ENCODE measurements at regions not wholly inside any gene's neighbourhood (a gene's known extent, or its start where the extent isn't known, plus 50 kb on each side); places are given as distances from the start of the nearest gene placed in this dataset.

DNA sequence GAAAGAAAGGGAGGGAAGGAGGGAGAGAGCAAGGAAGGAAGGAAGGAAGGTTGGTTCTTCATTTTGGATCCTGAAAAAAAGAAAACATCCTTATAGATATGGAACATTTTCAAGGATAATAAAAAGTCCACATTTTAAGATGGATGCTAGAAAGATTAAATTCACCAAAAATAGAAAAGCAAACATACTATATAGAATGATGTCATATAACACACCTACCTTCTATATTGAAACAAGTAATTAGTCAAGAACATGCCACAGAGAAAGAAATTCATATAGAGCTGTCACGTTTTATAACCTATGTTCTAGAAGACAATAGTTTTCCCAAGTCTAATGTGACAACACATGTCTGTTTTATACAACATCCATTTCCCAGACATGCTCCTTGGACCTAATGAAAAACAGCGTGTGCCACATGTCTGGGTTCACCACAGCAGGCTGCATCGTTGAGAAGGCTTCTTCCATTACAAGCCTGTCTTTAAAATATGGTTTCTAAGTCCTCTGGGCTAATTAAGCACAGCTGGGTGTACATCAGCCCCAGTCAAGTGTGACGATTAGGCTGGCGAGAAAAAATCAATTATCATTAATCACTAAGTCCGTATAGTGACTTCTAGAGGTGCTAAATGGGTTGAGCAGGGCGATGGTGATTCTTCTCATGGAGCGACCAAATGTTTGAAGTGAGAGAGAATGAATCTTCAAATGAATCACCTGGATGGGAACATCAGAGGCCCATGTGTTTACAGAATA lies 301.8 kb downstream of the TLE1 start:
- no peak for DNase-seq

DNA sequence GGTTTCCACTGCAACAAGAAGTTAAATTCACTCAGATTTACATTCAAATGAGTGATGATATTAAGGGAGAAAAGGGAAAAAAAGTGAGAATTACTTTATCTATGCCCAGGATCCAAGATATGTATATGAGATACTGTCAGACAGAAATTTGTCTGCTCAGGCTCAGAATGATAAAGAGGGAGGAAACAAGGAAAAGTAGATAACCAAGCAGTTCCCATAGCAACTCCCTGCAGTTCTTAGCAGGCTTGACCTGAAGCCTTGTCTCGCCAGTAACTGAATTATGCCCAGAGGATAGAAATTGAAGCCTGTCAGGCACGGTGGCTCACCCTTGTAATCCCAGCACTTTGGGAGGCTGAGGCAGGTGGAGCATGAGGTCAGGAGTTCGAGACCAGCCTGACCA lies 304.4 kb downstream of the TLE1 start:
- DNase-seq = no peak

DNA sequence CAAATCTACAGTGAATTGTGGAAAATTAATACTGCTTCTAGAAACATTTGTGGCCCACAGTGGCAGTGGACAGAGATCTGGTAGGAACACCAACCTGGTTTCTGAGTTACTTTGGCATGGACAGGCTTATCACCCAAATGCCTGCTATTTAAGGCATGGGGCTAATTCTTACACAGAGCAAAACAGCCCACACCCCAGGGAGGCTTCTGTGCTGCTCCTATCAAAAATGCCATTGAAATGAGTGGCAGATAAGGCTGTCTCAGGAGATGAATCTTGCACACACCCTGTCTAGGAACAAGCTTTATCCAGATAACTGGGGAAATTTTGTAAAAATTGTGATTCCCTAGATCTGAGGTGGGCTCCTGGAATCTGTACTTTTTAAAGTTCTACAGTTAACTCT lies 307.1 kb downstream of the TLE1 start:
- no peak for DNase-seq

DNA sequence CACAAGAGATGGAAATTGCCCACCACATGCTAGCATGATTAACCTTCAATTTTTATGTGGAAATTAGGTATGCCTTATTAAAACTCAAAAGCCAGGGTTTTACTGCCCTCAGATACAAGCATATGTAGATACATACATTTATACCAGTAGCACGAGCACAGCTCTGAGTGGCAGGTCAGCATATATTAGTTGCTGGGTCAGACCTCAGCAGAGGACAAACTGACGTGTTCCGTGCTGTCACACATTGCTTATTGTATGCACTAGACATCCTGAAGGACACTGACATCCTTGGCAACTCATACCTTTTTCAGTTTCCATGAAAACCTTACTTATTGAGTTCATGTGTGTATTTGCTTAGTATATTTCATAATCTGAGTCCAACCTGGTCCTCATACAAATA lies 307.7 kb downstream of the TLE1 start:
- no peak for DNase-seq

- DNase-seq = no peak
Measured at GRCh38 chr9:81380504-81381359, 308.6 kb downstream of the TLE1 start.

DNA sequence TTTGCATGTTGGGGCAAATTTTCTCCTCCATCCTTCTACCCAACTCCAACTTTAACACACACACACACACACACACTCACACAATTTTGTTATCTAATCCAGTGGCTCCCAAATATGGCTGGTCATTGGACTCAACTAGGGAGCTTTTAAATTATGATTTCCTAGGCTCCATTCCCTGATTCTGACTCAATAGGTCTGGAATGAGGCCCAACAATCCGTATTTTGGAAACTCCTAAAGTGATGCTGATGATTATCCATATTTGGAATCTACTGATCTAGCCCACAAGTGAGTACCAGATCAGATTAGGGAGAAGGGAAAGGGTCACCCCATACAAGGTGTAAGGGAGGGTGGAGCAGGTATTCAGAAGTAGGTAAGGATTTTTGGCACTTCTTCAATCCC lies 309.7 kb downstream of the TLE1 start:
- DNase-seq = no peak

GRCh38 chr9:81377921-81378320 lies 311.4 kb downstream of the TLE1 start:
- DNase-seq = no peak

DNA sequence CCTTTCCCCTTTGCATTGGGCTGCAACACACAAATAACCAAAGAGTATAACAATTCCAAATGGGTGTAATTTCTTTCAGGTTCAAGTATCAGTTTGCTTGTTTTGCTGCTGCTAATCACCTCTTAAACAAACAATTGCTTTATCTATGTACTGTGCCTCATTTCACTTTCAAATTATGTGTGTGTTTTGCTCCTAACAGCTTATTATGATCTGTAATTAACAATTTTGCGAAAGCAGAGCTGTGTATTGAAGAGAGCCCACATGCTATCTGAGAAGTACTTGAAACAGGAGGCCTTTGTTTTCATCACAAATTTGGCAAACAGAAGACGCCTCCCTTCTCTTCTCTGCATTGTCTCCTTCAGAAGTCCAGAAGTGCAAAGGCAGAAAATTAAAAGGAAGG lies 312.0 kb downstream of the TLE1 start:
- DNase-seq = no peak

- no peak for DNase-seq
Measured at GRCh38 chr9:81375187-81376100, 313.9 kb downstream of the TLE1 start.

DNA sequence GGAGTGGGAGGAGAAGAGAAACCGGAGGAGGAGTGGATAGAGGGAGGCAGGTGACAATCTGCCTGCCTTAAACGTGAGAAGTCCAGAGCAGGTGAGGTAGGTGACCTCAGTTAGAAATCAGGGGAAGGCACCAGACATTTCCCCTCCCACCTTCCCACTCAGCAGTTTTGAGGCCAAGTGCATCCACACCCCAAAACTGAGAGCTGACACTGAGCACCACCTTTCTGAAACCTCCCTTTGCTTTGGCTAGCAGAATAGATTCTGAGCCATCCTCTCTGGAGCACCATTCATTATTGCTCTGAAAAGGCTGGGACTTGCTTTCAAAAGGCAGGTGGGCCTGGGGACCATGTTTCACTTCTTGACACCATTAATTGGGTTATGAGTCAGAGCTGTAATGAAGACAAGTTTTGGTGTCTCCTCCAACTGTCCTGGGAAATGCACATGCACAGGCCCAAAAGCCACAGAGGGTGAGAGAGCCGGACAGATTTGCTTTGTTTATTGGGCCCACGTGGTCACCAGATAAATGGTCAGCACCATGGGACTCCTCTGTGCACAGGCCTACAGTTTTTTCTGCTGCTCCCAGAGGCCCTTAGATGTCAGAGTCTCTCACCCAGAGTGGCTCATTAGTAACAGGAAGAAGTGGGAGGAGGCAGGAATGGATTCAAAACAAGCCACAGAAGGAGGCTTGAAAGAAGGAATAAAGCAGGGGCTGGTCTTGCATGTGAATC lies 314.7 kb downstream of the TLE1 start:
- DNase-seq = no peak

DNA sequence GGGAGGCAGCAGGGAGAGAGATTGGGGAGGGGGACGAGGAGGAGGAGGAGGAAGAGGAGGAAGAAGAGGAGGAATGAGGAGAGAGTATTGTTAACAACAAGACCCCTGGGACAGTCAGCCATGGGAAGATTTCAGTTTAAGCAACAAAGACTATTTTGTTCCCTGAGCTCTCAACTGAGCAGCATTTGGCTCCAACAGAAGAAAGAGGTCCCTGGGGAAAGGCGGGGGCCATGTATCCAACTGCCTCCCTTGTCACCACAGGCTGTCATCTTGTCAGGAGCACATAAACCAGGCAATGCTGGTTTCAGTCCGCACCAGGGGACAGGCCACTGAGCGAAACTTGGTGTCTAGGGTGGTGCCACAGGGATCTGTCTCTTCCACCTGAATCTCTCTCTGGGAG lies 316.1 kb downstream of the TLE1 start:
- DNase-seq = no peak

DNA sequence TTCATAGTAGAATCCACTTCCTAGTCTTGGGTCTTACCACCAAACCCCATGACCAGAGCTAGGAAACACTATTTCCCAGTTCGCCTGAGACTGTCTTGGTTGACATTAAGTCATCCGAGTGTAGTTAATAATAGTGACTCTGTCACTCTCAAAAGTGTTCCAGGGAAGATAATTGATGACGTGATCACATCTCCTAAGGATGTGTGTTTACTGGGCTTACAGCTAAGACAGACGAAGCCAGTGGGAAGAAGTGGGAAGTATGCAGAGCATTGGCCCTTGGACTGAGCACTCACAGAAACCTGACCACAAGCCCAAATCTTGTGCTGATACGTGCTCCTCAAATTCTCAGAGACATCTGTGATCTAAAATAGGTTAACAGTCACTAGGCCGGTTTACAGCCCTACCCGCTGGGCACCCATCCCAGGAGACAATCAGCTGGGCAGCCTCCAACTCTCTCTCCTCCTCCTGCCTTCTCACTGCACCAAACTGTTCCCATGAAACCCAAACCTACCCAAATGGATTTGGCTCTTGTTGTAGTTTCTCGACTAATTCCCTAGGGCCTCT lies 316.6 kb downstream of the TLE1 start:
- DNase-seq = no peak

DNA sequence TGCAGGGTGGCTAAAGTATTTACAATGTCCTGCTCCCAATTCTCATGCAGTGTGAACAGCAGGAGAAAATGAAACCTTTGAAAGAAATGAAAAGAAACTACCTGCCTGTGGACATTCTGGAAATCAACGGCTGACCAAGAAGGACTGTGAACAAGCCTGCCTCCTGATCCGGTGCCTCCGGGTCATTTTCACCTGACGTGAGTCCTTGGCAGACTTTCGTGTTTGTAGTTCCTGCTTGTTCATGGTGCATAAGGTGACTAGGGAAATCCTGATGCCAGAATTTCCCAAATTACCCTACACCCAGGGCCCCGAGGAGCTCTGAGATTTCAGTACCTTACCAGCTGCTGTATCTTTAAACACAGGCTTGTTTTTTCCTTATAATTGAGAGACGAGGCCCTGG lies 317.5 kb downstream of the TLE1 start:
- DNase-seq = no peak

- DNase-seq = no peak
Measured at GRCh38 chr9:81370650-81371049, 318.7 kb downstream of the TLE1 start.

DNA sequence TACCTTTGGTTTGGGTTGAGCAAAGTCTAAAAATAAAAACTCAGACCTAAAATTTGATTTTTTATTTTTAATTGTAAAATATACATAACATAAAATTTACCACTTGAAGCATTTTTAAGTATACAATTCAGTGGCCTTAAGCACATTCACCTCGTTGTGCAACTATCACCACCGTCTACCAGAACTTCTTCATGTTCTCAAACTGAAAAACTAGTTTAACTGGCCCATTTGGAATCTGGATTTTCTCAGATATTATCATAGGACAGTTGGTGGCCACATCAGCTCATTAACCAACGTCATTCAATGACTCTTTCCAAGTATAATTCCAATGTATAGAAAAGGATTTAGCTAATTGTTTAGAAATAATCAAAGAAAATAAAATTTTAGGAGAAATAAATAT lies 319.3 kb downstream of the TLE1 start:
- no peak for DNase-seq

DNA sequence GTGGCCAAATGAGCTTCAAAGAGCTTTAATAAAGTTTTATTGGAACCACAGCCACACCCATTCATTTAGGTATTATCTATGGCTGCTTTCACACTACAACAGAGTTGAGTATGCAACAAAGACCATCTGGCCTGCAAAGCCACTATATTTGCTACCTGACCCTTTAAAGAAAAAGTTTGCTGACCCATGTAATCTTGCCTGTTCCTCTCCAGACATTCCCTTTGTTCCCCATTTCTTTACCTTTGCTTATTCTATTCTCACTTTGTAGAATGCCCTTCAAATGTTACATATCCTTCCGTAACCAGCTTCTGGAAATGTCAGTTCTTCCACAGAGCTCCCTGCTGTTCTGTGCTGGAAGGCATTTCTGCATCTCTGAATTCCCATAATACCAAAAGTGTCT lies 320.2 kb downstream of the TLE1 start:
- no peak for DNase-seq

DNA sequence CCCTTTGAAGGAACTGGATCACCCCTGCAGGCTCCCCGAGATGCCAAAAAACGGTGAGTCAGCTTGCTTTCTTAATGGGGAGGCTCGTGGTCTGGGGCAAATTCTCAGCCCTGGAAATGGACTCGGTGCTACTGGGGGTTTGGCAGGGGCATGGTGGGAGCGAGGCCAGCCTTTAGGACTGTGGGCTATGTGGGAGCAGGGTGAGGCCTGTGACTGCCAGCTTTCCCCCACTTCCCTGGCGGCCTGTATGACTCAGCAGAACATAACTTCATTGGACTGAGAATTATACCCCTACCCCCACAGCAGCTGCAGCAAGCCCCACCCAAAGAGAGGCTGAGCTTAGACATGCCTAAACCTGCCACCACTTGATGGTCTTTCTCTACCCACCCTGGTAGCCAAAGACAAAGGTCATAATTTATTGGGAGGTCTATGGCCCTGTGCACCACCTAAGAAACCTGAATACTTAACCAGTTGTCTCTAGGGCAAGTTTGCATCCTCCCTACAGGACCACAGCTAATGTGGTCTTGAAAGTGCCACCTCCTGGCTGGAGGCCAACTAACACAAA lies 325.3 kb downstream of the TLE1 start:
- no peak for DNase-seq

- DNase-seq = no peak
Measured at GRCh38 chr9:81361296-81361695, 328.1 kb downstream of the TLE1 start.

- DNase-seq = no peak
Measured at GRCh38 chr9:81351166-81351565, 338.2 kb downstream of the TLE1 start.

DNA sequence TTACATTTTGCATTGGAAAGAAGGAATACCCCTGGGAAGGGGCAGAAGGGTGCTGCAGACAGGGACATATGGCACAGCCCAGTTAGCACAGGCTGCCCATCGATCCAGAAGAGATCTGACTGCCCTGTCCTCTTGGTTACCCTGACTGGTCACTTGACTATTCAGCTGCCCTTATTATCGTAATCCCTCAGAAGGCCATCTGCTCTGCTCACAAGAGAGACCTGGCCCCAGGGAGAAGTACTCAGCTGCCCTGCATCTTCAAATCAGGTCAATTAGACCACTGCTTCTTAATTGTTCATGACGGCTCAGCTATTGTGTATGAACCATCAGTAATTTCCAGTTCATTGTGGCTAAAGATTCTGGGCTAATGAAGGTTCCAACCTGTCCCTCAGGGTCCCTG lies 345.0 kb downstream of the TLE1 start:
- no peak for DNase-seq

DNA sequence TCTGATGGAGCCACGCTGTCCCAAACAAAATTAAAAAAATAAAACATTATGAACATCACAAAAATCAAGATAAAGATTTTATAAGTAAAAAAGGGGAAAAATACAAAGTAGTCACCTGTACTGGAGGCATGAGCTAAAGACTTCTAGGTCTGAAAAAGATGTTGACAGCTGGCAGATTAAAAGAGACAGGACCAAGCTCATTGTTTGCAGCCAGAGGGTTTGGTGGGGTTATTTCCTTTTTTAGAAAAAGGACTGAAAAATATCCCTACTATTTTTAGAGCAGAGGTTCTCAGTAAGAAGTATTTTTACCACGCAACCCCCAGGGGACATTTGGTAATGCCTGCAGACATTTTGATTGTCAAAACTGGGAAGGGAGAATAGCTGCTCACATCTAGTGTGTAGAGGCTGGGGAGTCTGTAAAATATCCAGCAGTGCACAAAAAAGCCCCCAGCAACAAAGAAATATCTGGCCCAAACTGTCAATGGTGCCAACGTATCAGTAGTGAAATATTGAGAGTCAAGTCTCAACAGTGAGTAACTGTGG lies 353.4 kb downstream of the TLE1 start:
- no peak for DNase-seq

GRCh38 chr9:81321551-81321950 lies 367.8 kb downstream of the TLE1 start:
- DNase-seq = no peak
